HG02938 (cell line): ENCODE measurements at regions not wholly inside any gene's neighbourhood (a gene's known extent, or its start where the extent isn't known, plus 50 kb on each side); places are given as distances from the start of the nearest gene placed in this dataset.

Experiments
- ATAC-seq: cut with Tn5 transposase; IDR thresholded peaks from one replicate; pipeline ENCODE4 v1.9.1; 2021; ENCODE audit warnings: mild to moderate bottlenecking, moderate library complexity; ENCODE audit not compliant: unreplicated experiment

DNA sequence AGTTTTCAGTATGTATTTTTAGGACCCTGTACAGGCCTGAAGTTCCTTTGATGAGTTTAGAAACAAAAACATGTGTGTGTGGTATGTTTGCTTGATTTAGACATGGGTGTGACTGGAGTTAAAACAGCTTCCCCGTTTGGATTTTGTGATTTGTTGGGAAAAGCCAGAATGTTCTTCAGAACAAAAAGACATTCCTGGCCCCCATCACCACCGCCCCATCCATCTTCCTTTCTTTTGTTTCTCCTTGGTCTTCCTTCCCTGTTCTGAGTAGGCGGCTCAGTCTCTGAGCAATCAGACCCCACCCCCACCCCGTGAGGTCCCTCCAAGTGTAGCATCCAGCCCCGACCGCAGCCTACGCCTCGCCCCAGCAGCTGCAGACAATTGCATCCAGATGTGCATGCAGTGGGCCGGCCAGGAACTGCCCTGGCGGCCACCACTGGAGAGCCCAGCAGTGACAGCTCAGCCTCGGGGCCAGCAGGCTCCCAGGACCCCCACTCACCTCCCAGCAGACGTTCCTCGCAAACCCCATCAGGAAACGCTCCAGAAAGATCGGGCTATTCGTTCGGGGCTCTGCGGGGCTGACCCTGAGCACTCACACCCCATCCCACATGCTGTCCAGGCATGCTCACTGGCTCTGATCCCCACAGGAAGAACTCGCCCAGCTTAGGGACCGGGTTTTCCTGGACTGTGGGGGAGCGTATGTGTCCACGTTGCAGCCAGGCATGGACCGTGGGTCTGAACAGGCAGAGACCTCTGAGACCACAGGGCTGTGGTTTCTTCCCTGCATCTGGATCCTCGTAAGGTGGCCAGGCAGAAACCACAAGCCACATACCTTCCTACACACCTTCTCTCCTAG is 99.8 kb upstream of the CDH5 start:
- ATAC-seq = no peak

DNA sequence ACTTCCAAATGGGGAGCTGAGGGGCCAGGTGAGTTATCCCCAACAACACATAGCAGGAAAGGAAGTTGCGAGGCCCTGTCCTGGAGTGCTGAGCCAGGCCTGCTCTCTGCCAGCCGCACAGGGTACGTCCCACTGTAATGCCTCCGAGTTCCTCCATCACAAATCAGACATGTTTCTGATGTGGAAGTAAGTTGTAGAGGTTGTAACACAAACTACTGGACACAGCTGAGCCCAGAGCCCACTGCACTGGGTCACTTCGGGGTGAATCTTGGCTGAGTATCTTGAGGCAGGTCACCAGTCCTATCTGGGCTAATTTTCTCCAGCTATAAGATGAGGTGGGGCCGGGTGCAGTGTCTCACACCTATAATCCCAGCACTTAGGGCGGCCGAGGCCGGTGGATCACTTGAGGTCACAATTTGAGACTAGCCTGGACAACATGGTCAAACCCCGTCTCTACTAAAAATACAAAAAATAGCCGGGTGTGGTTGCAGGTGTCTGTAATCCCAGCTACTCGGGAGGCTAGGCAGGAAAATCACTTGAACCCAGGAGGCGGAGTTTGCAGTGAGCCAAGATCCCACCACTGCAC is 100.8 kb upstream of the CDH5 start:
- no peak for ATAC-seq

DNA sequence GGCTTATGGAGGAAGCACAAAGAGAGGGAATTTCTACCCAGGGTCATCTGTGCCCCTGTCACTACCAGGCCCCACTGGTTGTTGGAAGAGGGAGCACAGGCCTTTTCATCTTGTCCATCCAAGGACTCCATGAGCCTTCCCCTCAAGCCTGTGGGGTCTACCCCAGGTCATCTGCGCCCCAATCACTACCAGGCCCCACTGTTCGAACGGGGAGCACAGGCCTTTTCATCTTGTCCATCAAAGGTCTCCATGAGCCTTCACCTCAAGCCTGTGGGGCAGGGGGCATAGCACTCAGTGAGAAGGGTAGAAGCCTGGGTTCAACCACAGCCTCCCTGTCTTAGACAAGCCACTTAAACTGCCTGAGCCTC is 101.5 kb upstream of the CDH5 start:
- no peak for ATAC-seq

DNA sequence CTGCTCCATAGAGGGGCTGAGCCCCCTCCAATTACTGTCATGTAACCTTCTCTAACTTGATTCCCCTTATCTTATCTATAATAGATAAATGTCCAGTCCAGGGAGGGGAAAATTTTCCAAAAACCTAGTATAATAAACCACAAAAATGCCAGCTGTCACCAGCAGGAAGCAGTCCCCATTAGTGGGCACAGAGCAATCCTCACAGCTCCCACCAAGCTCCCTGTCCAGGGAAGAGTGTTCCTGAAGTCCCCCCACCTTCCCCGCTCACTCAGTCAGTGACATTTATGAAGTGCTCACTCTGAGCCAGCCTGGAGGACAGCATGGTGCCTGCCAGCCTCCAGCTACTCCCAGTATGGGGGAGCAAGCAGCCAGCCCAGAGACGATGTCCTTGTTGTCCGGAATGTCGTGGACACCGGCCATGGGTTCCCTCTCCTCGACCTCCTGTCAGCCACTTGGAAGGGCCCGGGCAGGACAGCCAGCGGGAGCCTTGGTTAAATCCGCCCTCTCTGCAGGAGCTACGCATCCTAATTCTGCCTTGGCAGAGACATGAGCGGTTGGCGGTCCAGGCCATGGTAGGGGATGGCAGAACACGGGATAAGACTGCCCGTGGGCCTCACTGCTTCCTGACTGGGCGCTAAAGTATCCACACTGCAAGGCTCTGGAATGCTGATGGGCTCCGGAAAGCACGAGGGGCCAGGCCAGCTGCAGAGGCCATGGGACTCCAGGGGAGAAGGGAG is 102.0 kb upstream of the CDH5 start:
- no peak for ATAC-seq

DNA sequence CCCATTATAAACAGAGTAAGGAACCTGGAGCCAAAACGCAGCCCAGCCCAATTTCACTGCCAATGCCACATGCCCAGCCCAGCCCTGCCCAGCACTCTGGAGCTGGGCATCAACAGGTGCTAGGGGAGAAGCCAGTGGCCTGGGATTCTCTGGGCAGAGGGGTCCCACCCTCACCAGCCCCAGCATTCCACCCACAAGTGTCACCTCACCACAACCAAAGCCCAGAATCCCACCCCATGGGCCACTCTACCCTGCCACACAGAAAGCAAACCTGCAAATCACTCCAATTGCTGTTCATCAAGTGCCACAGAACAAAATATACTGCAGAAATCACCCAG is 102.5 kb upstream of the CDH5 start:
- ATAC-seq = no peak

DNA sequence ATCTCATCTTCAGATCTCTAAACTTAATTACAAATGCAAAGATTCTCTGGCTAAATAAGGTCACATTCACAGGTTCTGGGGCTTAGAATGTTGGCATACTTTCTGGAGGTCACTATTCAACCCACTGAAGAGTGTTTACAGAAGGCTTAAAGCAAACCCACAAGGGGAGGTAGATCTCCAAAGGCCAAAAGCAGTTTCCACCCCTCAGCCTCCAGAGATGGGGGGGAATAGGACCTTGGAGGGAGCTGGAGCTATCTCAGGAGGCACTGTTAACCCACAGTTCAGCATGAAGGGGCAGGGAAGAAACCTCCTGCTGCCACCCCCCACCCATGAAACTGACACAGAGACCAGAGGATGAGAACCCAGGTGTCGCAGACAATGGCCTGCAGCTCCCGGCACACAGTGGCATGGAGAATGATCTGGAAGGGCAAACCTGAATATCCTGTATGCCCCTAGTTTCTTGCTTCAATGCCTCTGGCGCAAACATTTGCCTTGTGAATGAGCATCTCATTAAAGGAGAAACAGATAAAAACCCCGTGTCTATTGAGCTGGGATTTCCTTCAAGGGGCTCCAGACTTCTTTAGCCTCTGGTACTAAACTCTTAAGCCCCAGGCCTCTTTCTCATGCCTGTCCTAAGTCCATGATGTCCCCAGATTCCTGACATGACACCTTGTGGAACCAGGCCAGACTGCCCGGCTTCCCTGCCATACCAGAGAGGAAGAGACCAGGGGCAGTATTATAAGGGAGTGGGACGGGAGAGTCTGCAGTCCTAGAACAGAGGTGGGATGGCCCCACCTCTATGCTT is 103.1 kb upstream of the CDH5 start:
- no peak for ATAC-seq

DNA sequence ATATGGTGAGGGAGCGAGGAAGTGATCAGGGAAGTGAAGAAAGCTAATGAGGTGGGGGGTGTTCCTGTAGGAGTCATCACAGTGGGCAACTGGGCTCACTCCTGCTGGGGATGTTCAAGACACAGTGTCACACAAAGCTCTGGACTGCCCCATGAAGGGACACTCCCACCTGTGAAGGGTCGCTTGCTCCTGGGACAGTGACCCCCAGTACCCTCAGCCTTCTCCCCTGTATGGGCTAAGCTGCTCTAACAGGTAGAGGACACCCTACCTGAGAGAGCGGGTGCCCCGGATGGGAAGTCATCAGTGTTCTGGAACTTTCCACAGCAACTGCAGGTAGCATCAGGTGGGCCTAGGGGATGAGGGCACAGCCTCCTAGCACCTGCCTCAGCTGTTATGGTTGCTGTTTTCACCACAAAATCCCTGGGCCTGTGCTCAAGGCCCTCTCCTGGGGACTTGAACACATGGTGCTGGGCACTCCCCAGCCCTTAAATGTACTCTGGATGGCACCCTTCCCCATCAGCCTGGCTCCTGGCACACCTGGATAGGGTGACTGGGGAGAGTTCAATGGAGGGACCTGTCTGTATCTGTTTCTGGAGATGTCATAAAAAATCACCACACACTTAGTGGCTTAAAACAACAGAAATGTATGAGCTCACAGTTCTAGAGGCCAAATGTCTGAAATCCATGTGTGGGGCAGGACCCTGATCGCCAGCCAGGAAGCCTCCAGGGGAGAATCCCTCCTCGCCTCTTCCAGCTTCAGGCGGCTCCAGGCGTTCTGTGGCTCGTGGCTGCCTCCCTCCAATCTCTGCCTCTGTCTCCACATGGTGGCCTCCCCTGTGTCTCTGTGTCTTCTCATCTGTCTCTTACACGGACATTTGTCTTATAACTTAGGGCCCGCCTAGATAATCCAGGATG is 104.0 kb upstream of the CDH5 start:
- ATAC-seq = no peak

DNA sequence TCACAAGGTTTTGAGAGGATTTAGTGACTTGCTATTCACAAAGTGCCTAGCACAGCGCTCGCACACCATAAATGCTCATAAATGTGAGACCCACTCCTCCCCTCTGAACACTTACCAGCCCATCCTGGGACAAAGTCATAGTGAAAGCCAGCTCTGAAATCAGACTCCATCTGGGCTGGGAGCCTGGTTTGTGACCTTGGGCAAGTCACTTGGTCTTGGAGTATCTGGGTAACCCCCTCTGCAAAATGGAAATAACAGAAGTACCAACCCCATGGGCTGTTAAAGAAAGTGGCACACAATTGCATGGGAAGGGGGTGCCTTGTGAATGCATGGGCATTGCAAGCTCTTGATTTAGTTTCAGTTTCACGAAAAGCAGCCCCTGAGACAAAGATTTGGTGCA is 104.7 kb upstream of the CDH5 start:
- no peak for ATAC-seq

DNA sequence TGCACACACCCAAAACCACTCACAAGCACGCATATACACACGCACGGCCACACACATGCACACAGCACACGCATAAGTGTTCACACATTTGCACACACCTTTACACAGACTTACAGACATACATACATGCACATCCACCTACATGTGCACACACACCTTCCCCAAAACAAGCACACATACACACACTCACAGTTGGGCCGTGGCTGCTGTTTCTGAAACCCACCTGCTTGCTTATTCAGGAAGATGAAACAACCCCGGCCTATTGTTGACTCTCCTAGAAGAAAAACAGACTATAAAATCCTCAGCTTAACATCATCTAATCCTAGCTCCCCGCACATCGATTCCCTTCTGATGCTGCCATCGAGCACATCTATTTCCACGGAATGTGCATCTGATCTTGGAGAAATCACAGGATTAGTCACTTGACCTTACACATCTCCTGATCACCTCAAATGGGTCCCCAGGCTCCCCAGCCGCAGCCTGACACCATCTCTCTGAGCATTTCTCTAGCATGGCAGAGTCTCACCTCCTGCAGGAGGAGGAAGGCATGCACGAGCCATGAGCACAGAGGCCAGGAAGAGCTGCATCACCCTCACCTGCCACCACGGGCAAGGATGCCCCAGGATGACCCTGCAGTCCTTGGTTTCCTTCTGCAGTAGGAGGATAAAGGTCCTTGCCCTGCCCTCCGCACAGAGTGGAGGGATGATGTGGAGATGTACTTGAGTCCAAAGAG is 105.8 kb upstream of the CDH5 start:
- ATAC-seq = no peak

DNA sequence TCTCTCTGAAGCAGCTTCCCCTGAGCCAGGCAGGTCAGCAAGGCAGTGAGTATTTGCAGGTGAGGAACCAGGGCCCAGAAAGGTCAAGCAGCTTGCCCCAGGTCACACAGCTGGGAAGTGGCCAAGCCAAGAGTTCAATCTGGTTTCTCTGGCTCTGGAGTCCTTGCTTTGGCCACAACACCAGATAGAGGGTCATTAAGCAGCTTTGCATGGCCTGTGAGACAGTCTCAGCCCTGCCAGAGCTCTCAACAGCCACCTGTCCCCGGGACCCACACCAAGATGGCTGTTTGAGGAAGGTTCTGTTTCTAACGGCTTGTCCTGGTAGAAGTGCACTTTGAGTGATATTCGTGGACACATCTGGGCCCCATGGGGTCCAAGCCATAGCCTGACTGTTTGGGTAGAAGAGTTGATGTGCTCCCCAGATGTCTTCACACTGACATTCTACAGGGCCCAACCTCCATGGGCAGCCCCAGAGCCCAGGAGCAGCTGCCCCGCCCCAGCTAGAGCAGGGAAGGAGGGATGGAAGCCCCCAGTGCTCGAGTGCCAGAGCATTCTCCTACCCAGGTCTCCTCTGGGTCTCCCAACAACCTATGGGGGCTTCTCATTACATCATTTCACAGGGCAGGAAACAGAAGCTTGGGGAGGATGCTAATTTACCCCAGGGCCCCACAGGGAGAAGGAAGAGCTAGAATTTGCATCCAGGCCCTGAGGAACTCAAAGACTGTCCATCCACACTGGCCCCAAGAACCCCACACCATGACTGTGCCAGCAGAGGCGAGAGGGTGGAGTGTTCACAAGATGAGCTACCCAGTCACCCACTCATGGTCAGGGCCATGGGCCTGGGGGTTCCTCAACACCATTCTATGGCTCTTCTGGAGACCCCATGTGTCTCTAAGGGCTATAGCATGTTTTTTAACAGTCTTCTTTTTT is 107.3 kb upstream of the CDH5 start:
- no peak for ATAC-seq

DNA sequence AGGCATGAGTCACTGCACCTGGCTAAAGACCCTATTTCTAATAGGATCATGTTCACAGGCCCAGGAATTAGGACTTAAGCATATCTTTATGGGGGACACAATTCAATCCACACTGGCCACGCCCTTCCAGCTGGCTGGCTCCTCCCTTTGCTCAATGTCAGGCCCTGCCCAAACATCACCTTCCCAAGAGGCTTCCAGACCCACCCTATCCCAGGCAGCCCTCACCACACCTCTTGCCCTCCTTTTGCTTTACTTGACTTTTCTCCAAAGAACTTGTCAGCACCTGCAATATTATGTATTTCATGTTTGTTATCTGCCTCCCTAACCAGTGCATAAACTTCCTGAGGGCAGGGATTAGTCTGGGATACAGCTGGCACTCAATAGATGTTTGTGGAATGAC is 109.6 kb upstream of the CDH5 start:
- no peak for ATAC-seq

DNA sequence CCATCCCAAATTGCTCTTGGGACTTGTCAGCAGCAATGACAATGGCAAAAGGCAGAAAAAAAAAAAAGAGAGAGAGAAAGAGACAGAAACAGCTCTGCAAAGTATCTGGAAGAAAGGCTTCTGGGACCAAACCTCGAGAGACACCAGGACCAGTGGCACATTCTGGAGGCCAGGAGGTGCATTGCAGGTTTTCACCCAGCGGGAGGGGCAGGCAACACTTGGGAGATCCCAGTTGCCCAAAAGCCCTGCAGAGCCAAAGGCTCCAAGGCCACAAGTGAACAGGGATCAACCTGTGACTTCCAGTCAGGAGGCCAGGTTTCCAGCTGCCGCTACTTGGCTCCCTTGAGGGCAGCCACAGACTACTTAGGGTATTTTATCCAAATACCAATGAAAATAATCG is 110.8 kb upstream of the CDH5 start:
- ATAC-seq = no peak

DNA sequence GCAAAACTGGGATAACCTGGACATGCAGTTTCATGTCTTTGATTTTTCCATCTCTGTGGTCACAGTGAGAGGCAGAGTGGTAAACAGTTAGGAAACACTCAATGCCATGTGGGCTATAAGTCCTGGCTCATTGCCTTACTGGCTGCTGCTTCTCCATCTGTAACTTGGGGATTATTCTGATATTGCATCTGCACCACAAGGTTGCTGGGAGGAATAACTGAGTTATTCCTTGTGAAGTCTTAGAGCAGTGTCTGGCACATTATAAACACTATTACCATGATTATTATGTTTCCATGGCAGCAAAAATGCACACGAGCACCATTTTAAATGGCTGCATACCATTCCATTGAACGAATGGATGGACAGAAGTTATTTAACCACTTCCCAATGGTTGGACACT is 111.7 kb upstream of the CDH5 start:
- ATAC-seq = no peak

DNA sequence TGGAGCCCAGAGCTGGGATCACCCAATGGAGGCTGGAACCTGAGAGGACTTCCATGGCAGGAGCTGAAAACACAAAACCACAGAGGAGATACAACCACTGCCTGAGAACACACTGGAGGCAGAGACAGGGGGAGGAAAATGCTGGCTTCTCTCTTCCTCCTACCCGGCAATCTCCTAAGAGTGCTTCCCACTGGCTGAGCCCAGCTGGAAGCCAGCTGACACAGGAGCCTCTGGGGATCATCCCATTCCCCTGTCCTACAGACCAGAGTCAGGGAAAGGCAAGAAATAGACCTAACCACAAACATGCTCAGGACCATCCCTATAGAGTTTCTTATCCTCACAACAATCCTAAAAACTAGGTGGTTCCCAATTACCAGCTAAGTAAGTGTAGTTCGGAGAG is 112.4 kb upstream of the CDH5 start:
- ATAC-seq = no peak

DNA sequence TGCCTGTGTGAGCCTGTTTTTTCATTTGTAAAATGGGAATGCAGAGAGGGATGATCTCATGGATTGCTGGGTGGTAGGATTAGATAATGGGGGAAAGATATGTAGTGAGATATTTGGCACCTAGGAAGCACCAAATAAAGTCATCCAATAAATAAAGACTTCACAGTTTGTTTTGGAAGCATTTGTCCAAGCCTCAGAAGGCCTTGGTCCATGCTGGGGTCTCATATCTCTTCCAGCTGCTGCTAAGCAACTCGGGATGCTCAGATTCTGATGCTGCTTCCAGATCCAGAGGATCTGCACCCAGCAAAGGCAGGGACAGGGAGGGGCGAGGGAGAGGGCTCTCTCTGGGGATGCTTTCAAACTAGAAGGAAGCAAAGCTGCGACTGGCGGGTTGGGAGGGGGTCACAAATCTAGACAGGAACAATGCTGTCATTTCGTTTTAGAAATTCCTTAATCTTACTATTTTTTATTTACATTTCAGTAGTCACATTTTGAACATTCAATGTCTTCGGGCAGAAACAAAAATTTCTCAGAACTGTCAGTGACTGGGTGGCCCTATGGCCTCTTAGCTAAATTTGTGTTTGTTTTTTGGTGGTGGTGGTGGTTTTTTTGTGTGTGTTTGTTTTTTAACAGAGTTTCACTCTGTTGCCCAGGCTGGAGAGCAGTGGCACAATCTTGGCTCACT is 114.9 kb upstream of the CDH5 start:
- ATAC-seq = no peak

DNA sequence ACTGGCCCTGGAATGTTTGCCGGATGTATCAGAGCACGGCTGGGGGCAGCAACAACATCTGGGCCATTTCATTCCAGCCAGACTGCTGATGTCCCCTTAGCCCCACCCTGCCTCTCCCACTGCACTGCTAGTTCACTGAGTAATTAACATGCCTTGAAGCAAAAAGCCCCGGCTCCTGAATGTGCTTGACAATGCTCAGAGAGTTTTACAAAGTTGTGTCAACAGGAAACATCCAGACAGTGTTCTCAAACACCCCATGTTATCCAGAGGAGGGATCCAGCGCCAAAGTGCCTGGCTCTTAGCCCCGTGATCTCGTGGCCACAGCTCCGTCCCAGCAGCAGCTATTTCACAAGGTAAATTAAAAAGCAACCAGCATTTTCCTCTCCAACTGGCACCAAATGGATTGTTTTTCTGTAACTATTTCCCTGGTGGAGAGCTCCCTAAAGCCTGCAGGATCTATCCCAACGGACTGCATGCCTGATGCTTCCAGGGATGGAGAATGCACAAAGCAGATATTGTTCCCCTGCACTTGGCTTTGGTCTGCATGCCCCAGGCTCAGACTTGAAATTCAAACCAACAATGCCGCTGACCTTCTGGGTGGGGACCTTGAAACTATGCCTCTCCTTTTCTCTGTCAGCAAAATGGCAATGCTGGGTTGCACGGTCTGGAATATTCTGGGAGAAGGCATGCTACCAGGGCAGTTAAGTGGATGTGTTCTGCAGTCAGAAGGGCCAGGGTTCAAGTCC is 115.6 kb upstream of the CDH5 start:
- ATAC-seq = no peak
